ENCODE measurements at regions not wholly inside any gene's neighbourhood (a gene's known extent, or its start where the extent isn't known, plus 50 kb on each side); places are given as distances from the start of the nearest gene placed in this dataset.

DNA sequence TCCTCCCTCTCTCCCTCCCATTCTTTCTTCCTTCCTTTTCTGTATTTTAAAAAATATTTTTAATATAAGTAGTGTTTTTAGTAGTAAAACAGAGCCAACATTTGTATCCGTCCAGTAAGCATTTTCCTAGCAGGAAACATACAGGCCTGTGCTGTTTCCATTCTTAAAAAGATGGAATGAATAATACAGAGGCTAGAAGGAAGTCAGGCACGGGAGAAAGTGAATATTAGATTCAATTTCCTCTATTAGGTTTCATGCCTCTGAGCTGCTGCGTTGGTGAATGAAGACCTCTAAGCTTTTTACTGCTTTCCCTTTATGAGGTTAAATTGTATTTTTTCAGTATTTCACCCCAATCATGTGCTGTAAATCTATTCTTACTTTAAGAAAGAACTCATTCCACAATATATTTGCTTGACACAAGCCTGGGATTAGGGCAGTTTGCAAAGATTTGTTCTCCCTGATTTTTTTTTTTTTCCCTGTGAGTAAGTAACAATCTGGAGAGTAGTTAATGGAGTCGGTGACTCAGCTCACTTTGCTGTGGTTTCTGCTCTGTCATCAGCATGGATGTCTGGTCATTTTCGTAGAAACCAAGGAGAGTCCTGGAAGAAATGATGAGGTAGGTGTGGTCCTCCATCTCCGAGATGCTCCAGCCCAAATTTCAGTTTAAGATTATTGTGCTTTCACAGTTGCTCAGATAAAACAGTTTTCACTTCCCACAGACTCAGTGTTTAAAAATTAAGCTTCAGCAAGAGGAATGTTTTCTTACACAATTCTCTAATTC lies 76.1 kb upstream of the PITRM1 start:
- TF ChIP-seq TCF4 (CRISPR knock-in tag; IDR thresholded peaks at IDR 0.05; ENCODE audit: borderline replicate concordance) (no peak), SNAI2 (CRISPR knock-in tag; IDR thresholded peaks at IDR 0.05) (no peak), ZFP30 (CRISPR knock-in tag; IDR thresholded peaks at IDR 0.05) (no peak), PPARA (CRISPR knock-in tag; IDR thresholded peaks at IDR 0.05; ENCODE audit: borderline replicate concordance) (no peak), ARNTL (CRISPR knock-in tag; IDR thresholded peaks at IDR 0.05; ENCODE audit: borderline replicate concordance, low read depth) (no peak)
- TF ChIP-seq, protein P1, sequence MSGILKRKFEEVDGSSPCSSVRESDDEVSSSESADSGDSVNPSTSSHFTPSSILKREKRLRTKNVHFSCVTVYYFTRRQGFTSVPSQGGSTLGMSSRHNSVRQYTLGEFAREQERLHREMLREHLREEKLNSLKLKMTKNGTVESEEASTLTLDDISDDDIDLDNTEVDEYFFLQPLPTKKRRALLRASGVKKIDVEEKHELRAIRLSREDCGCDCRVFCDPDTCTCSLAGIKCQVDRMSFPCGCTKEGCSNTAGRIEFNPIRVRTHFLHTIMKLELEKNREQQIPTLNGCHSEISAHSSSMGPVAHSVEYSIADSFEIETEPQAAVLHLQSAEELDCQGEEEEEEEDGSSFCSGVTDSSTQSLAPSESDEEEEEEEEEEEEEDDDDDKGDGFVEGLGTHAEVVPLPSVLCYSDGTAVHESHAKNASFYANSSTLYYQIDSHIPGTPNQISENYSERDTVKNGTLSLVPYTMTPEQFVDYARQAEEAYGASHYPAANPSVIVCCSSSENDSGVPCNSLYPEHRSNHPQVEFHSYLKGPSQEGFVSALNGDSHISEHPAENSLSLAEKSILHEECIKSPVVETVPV (CRISPR knock-in tag; IDR thresholded peaks at IDR 0.05): no peak
